ENCODE measurements at regions not wholly inside any gene's neighbourhood (a gene's known extent, or its start where the extent isn't known, plus 50 kb on each side); places are given as distances from the start of the nearest gene placed in this dataset.
A peak's percentile ranks its signal among the peaks of the same experiment; 100 is the strongest.
"Not testable (repeated sequence)": the region's sequence is repeated elsewhere in the genome, so short reads cannot be mapped to it uniquely, and the experiment has no call there.

- Mint-ChIP-seq H3K9me3 (peaks cover 1 to 11% of the 10 kb centered on the region in 2 donors), H3K4me1 (no peaks in the 10 kb centered on the region)
Measured at GRCh38 chr2:83253848-83254247, 1205.2 kb downstream of the SUCLG1 start.

GRCh38 chr2:83251321-83251872 is 1207.7 kb downstream of the SUCLG1 start:
- Mint-ChIP-seq H3K4me3 (no peak overlapping the region), H3K4me1 (no peaks in the 10 kb centered on the region), H3K36me3 (no peaks in the 10 kb centered on the region), H3K27me3 (no peaks in the 10 kb centered on the region), H3K9me3 (peaks cover 4 to 15% of the 10 kb centered on the region in 2 donors), H3K27ac (no peak overlapping the region)
- DNase-seq: no peak
- ATAC-seq (replicated peaks): no peak

More at GRCh38 chr2:83253848-83254247, 1205.2 kb downstream of the SUCLG1 start:
- no peaks in the 10 kb centered on the region for H3K27me3 Mint-ChIP-seq
- DNase-seq (no peak), ATAC-seq (replicated peaks) (no peak)
- H3K36me3 Mint-ChIP-seq: no peaks in the 10 kb centered on the region
- H3K27ac Mint-ChIP-seq: no peak overlapping the region
- H3K4me3 Mint-ChIP-seq: no peak overlapping the region

GRCh38 chr2:83245806-83246537 is 1213.1 kb downstream of the SUCLG1 start:
- not testable (repeated sequence) for H3K27me3 Mint-ChIP-seq; DNase-seq; ATAC-seq (replicated peaks); H3K4me1 Mint-ChIP-seq; H3K4me3 Mint-ChIP-seq; H3K36me3 Mint-ChIP-seq; H3K9me3 Mint-ChIP-seq; H3K27ac Mint-ChIP-seq

- no peak overlapping the region for H3K27ac Mint-ChIP-seq
- ATAC-seq (replicated peaks) (no peak), DNase-seq (no peak)
- peaks cover 0 to 1% of the 10 kb centered on the region in 2 donors for H3K9me3 Mint-ChIP-seq
- H3K4me1 Mint-ChIP-seq: no peaks in the 10 kb centered on the region
- H3K4me3 Mint-ChIP-seq: no peak overlapping the region
- no peaks in the 10 kb centered on the region for H3K36me3 Mint-ChIP-seq
- no peaks in the 10 kb centered on the region for H3K27me3 Mint-ChIP-seq
Measured at GRCh38 chr2:83240611-83241010, 1218.5 kb downstream of the SUCLG1 start.

- Mint-ChIP-seq H3K4me3 (no peak overlapping the region), H3K36me3 (no peaks in the 10 kb centered on the region), H3K27ac (no peak overlapping the region), H3K27me3 (no peaks in the 10 kb centered on the region), H3K9me3 (peaks cover 2 to 3% of the 10 kb centered on the region in 2 donors), H3K4me1 (no peaks in the 10 kb centered on the region)
- ATAC-seq (replicated peaks) (no peak), DNase-seq (no peak)
Measured at GRCh38 chr2:83238111-83238510, 1221.0 kb downstream of the SUCLG1 start.

- Mint-ChIP-seq H3K9me3 (peaks cover 3 to 7% of the 10 kb centered on the region in 2 donors), H3K27ac (no peak overlapping the region), H3K4me1 (no peaks in the 10 kb centered on the region), H3K36me3 (no peaks in the 10 kb centered on the region), H3K27me3 (no peaks in the 10 kb centered on the region), H3K4me3 (no peak overlapping the region)
- no peak for DNase-seq
- ATAC-seq (replicated peaks): no peak
Measured at GRCh38 chr2:83234246-83234645, 1224.8 kb downstream of the SUCLG1 start.

- peaks cover 3 to 7% of the 10 kb centered on the region in 2 donors for H3K9me3 Mint-ChIP-seq
- H3K27ac Mint-ChIP-seq: no peak overlapping the region
- H3K27me3 Mint-ChIP-seq: no peaks in the 10 kb centered on the region
- H3K4me3 Mint-ChIP-seq: no peak overlapping the region
- no peaks in the 10 kb centered on the region for H3K4me1 Mint-ChIP-seq
- H3K36me3 Mint-ChIP-seq: no peaks in the 10 kb centered on the region
- ATAC-seq (replicated peaks) (no peak), DNase-seq (no peak)
Measured at GRCh38 chr2:83233781-83234180, 1225.3 kb downstream of the SUCLG1 start.

GRCh38 chr2:83233326-83233725 is 1225.8 kb downstream of the SUCLG1 start:
- H3K4me3 Mint-ChIP-seq: no peak overlapping the region
- H3K36me3 Mint-ChIP-seq: no peaks in the 10 kb centered on the region
- no peak for ATAC-seq (replicated peaks)
- H3K9me3 Mint-ChIP-seq: peaks cover 3 to 7% of the 10 kb centered on the region in 2 donors
- no peak for DNase-seq
- H3K4me1 Mint-ChIP-seq: no peaks in the 10 kb centered on the region
- no peak overlapping the region for H3K27ac Mint-ChIP-seq
- H3K27me3 Mint-ChIP-seq: no peaks in the 10 kb centered on the region

- Mint-ChIP-seq H3K9me3 (peaks cover 7 to 9% of the 10 kb centered on the region in 2 donors), H3K4me3 (no peak overlapping the region), H3K4me1 (no peaks in the 10 kb centered on the region), H3K27ac (no peak overlapping the region), H3K36me3 (no peaks in the 10 kb centered on the region), H3K27me3 (no peaks in the 10 kb centered on the region)
- ATAC-seq (replicated peaks) (no peak), DNase-seq (no peak)
Measured at GRCh38 chr2:83229443-83229842, 1229.6 kb downstream of the SUCLG1 start.

- Mint-ChIP-seq H3K9me3 (peaks cover 3 to 4% of the 10 kb centered on the region in 2 donors), H3K27me3 (no peaks in the 10 kb centered on the region), H3K4me1 (no peaks in the 10 kb centered on the region), H3K4me3 (no peak overlapping the region), H3K27ac (no peak overlapping the region), H3K36me3 (no peaks in the 10 kb centered on the region)
- DNase-seq: no peak
- no peak for ATAC-seq (replicated peaks)
Measured at GRCh38 chr2:83224591-83225200, 1234.4 kb downstream of the SUCLG1 start.

- ATAC-seq (replicated peaks) (no peak), DNase-seq (no peak)
- no peak overlapping the region for H3K27ac Mint-ChIP-seq
- no peaks in the 10 kb centered on the region for H3K4me1 Mint-ChIP-seq
- H3K36me3 Mint-ChIP-seq: no peaks in the 10 kb centered on the region
- no peaks in the 10 kb centered on the region for H3K27me3 Mint-ChIP-seq
- peaks cover 0 to 3% of the 10 kb centered on the region in 2 donors for H3K9me3 Mint-ChIP-seq
- H3K4me3 Mint-ChIP-seq: no peak overlapping the region
Measured at GRCh38 chr2:83221258-83221657, 1237.8 kb downstream of the SUCLG1 start.

- no peaks in the 10 kb centered on the region for H3K27me3 Mint-ChIP-seq
- no peaks in the 10 kb centered on the region for H3K36me3 Mint-ChIP-seq
- ATAC-seq (replicated peaks) (no peak), DNase-seq (no peak)
- no peak overlapping the region for H3K27ac Mint-ChIP-seq
- H3K9me3 Mint-ChIP-seq: peaks cover 7 to 9% of the 10 kb centered on the region in 2 donors
- no peaks in the 10 kb centered on the region for H3K4me1 Mint-ChIP-seq
- no peak overlapping the region for H3K4me3 Mint-ChIP-seq
Measured at GRCh38 chr2:83217854-83218253, 1241.2 kb downstream of the SUCLG1 start.

- Mint-ChIP-seq H3K27me3 (no peaks in the 10 kb centered on the region), H3K9me3 (no peaks in the 10 kb centered on the region), H3K4me1 (no peaks in the 10 kb centered on the region), H3K4me3 (no peak overlapping the region), H3K27ac (no peak overlapping the region), H3K36me3 (no peaks in the 10 kb centered on the region)
- ATAC-seq (replicated peaks): peak in 1 of 2 donors; percentile 36
- DNase-seq: no peak
Measured at GRCh38 chr2:83196225-83196624, 1262.9 kb downstream of the SUCLG1 start.

GRCh38 chr2:83191316-83191715 is 1267.8 kb downstream of the SUCLG1 start:
- Mint-ChIP-seq H3K9me3 (peaks cover 0 to 3% of the 10 kb centered on the region in 2 donors), H3K27me3 (no peaks in the 10 kb centered on the region), H3K4me3 (no peak overlapping the region), H3K36me3 (no peaks in the 10 kb centered on the region), H3K27ac (no peak overlapping the region), H3K4me1 (no peaks in the 10 kb centered on the region)
- DNase-seq (no peak), ATAC-seq (replicated peaks) (no peak)
